RWPE2 (cell line): ENCODE measurements at regions not wholly inside any gene's neighbourhood (a gene's known extent, or its start where the extent isn't known, plus 50 kb on each side); places are given as distances from the start of the nearest gene placed in this dataset.

Experiments
- ATAC-seq: fragments of 200-7000 bp; cut with Tn5 transposase; 3 replicates; pipeline ENCODE4 v1.9.1; 2021; ENCODE audit warnings: low read depth
- DNase-seq: peaks from one replicate; pipeline ENCODE4 v3.0.0-alpha.2; 2020; ENCODE audit warnings: low spot score
- H3K27ac ChIP-seq: fragments of 450-650 bp; 2 replicates; pipeline ENCODE4 v1.5.1; 2017; ENCODE audit warnings: mild to moderate bottlenecking; ENCODE audit not compliant: poor library complexity, severe bottlenecking
- H3K27me3 ChIP-seq: fragments of 250-450 bp; sonication (Bioruptor Pico); 2 replicates; pipeline ENCODE4 v1.5.1; 2021; ENCODE audit warnings: mild to moderate bottlenecking, moderate library complexity; ENCODE audit not compliant: insufficient read depth, poor library complexity, severe bottlenecking
- H3K36me3 ChIP-seq: fragments of 250-450 bp; sonication (Bioruptor Pico); 2 replicates; pipeline ENCODE4 v1.5.1; 2020; ENCODE audit warnings: low read depth, mild to moderate bottlenecking, moderate library complexity
- H3K4me1 ChIP-seq: fragments of 250-450 bp; sonication (Bioruptor Pico); 2 replicates; pipeline ENCODE4 v1.5.1; 2021; ENCODE audit warnings: mild to moderate bottlenecking, moderate library complexity; ENCODE audit not compliant: insufficient read depth, poor library complexity, severe bottlenecking
- H3K4me3 ChIP-seq: fragments of 250-450 bp; sonication (Bioruptor Pico); 2 replicates; pipeline ENCODE4 v1.5.1; 2021; ENCODE audit warnings: mild to moderate bottlenecking, moderate library complexity; ENCODE audit not compliant: severe bottlenecking
- H3K9me3 ChIP-seq: fragments of 250-450 bp; sonication (Bioruptor Pico); 2 replicates; pipeline ENCODE4 v1.5.1; 2021; ENCODE audit warnings: mild to moderate bottlenecking, moderate library complexity; ENCODE audit not compliant: severe bottlenecking
- TF ChIP-seq, protein P1 (sequence below): fragments of 450-650 bp; IDR thresholded peaks from one replicate; pipeline ENCODE4 v1.5.1; 2017; ENCODE audit warnings: mild to moderate bottlenecking, moderate library complexity; ENCODE audit not compliant: poor library complexity, severe bottlenecking

DNA sequence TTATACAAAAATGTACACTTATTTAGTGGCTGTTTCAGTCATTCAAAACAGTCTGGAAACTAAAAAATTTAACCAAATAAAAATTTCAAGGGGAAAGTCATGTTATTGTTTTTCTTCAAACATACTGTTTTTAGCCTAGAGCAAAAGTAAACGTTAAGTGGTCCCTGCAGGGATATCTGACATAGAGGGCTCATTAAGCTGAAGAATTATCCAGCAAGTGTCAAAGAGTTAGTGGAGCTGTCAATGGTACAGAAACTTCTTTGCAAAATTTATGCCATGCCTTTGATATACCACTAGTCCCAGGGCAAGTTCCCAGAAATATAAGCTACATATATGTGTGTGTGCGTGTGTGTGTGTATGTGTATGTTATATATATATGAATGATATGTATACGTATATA, 894.2 kb downstream of the KCNJ2 start:
- H3K36me3 ChIP-seq, result no peaks in the 10 kb centered on the region
- DNase-seq (no peak), ATAC-seq (no peak)
- no peaks in the 10 kb centered on the region for H3K27me3 ChIP-seq
- H3K4me1 ChIP-seq, result peaks cover 5% of the 10 kb centered on the region
- no peak overlapping the region for H3K27ac ChIP-seq
- H3K9me3 ChIP-seq, result no peaks in the 10 kb centered on the region
- TF ChIP-seq, protein P1, sequence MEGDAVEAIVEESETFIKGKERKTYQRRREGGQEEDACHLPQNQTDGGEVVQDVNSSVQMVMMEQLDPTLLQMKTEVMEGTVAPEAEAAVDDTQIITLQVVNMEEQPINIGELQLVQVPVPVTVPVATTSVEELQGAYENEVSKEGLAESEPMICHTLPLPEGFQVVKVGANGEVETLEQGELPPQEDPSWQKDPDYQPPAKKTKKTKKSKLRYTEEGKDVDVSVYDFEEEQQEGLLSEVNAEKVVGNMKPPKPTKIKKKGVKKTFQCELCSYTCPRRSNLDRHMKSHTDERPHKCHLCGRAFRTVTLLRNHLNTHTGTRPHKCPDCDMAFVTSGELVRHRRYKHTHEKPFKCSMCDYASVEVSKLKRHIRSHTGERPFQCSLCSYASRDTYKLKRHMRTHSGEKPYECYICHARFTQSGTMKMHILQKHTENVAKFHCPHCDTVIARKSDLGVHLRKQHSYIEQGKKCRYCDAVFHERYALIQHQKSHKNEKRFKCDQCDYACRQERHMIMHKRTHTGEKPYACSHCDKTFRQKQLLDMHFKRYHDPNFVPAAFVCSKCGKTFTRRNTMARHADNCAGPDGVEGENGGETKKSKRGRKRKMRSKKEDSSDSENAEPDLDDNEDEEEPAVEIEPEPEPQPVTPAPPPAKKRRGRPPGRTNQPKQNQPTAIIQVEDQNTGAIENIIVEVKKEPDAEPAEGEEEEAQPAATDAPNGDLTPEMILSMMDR, result no peak
- no peak overlapping the region for H3K4me3 ChIP-seq

DNA sequence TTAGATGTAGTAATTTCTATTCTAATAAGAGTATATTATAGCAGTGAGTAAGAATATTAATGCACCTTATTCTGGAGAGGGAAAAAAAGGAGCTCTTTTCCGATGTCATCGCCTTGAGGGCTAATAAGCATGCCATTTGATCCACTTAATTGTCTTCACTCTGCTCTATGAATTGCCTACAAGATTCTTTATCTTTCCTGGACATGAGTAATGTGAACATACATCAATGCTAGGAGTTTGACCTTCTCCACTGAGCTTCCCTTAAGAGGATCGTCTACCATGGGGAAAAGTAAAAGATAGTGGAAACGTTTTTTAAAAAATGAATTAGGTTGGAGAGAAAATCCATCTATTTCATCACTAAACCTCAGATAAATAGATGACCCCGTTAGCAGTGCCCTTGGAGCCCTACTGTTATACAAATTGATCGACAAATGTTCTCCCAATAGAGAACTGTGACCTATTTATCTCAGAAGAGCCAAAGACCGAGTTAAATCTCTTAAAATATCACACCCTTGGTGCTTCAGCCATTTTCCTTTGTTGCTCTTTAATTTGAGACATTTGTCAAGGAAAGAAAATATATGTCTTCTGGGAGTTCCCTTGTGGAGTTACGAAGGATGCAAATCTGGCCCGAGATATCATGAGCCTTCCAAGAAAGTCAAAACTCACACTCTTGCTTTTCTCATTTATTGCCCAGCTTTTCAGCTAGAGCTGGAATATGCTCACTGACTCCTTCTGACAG, 898.5 kb downstream of the KCNJ2 start:
- no peaks in the 10 kb centered on the region for H3K9me3 ChIP-seq
- H3K27ac ChIP-seq, result no peak overlapping the region
- no peaks in the 10 kb centered on the region for H3K27me3 ChIP-seq
- no peak for DNase-seq
- H3K36me3 ChIP-seq, result no peaks in the 10 kb centered on the region
- H3K4me3 ChIP-seq, result no peak overlapping the region
- no peak for ATAC-seq
- H3K4me1 ChIP-seq, result peaks cover 7% of the 10 kb centered on the region
- TF ChIP-seq, protein P1, result no peak

DNA sequence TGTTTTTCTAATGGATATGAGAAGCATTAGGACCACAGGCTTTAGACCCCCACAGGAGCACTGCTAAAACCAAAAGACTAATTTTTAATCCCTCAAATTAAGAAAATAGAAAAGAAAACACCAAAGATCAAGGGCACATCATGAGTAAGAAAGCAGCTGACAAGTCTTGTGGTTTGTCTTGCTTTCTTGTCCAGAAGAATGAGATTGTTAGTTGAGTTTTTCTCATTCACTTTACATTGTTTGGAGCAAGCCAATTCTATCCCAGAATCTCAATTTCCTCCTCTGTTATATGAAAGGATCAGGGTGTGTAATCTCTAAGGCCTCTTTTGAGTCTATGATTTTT, 899.0 kb downstream of the KCNJ2 start:
- Histone ChIP-seq H3K27me3 (no peaks in the 10 kb centered on the region), H3K4me3 (no peak overlapping the region), H3K36me3 (no peaks in the 10 kb centered on the region), H3K9me3 (no peaks in the 10 kb centered on the region), H3K4me1 (peaks cover 7% of the 10 kb centered on the region), H3K27ac (no peak overlapping the region)
- TF ChIP-seq, protein P1, result no peak
- ATAC-seq, result no peak
- no peak for DNase-seq

DNA sequence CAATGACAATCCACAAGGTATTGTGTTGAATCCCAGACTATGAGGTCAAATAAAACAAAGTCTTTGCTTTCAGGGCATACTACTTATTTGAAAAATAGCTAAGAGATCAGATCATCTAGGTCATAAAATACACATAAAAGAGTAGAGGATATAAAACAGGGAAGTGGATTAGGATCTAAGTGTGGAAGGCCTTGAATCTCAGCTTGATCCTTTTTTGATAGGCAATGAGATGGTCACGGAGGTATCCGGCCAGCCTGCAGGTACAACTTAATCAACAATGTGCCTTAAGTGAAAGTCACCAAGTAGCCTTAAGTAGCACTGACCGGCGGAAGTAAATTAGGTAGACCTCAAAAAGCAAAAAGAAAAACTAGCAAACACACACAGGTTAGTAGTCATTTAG, 901.7 kb downstream of the KCNJ2 start:
- Histone ChIP-seq H3K27ac (peak overlapping the region; percentile 64), H3K27me3 (no peaks in the 10 kb centered on the region), H3K4me3 (no peak overlapping the region), H3K9me3 (no peaks in the 10 kb centered on the region), H3K36me3 (no peaks in the 10 kb centered on the region), H3K4me1 (peaks cover 7% of the 10 kb centered on the region)
- DNase-seq, result no peak
- ATAC-seq, result no peak
- TF ChIP-seq, protein P1, result no peak

DNA sequence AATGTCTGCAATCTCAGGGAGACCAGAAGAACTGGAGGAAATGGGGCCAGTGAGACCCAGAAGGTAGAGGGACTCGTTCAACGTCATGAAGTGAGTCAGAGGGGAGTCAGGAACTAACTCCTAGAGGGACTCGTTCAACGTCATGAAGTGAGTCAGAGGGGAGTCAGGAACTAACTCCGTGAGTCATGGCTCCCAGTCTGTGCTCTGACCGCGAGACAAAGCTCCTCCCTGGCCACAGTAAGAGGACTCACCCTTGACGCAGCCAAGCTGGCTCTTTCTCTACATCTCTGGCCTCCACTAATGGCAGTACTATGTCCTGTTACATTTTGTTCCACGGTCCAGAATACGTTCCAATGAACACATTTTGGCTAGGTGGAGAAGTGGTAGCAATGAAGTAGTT, 902.5 kb downstream of the KCNJ2 start:
- H3K4me1 ChIP-seq, result peaks cover 7% of the 10 kb centered on the region
- H3K4me3 ChIP-seq, result no peak overlapping the region
- ATAC-seq (peak; percentile 100), DNase-seq (peak; percentile 96)
- no peaks in the 10 kb centered on the region for H3K36me3 ChIP-seq
- H3K27ac ChIP-seq, result peak overlapping the region; percentile 64
- H3K9me3 ChIP-seq, result no peaks in the 10 kb centered on the region
- H3K27me3 ChIP-seq, result no peaks in the 10 kb centered on the region
- TF ChIP-seq, protein P1, result no peak
